Cerebellar nuclear complex (tissue), 1 donor: ENCODE measurements at regions not wholly inside any gene's neighbourhood (a gene's known extent, or its start where the extent isn't known, plus 50 kb on each side); places are given as distances from the start of the nearest gene placed in this dataset.

Experiments used
- DNase-seq, 2 experiments: peaks; one replicate each; lab custom pipeline; 2025; lab: John Stamatoyannopoulos, UW

DNA sequence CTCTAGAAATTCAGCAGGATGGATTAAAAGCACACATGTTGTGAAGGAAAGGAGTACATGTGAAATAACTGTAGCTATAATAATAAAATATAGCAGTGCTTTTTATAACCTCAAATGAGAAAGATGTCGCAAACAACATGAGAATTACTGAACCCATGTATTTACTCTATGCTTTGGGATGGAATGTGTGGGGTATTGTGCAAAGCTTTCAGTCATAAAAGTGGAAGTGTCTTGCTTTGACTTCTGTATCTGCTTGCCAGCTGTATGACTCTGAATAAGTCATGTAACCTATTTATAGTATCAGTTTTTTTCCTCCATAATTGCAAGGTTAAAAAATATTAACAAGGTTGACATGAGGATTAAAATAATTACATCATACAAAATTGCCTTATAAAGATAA, 519.3 kb upstream of the CADM2 start:
- no peak for DNase-seq

DNA sequence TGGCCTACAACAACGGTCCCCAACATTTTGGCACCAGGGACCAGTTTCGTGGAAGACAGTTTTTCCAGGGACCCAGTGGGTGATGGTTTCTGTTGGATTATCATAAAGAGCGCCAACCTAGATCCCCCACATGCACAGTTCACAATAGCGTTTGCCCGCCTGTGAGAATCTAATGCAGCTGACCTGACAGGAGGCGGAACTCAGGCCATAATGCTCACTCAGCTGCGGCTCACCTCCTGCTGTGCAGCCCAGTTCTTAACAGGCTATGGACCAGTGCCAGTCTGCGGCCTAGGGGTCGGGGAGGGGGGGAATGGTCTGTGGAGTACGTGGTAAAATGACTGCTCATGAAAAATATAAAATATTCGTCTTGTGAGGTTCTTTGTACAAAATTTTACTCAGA, 518.5 kb upstream of the CADM2 start:
- no peak for DNase-seq

DNA sequence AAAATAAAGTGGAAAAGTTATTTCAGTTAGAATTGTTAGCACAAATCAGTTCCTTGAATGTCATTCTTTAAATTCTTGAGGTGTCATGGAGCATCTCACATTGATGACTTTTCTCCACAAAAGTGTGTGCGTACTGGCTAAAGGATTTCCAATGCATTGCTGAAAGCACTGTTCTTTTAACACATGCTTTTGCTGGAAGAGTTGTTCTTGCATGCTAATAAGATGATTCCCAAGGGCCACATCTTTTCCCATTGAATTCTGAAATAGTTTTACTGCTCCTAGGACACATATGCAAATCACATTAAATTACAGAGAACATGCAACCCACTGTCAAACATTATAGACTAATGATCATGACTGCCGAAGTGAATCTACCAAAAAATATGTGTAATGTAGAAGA, 516.3 kb upstream of the CADM2 start:
- DNase-seq: no peak

DNA sequence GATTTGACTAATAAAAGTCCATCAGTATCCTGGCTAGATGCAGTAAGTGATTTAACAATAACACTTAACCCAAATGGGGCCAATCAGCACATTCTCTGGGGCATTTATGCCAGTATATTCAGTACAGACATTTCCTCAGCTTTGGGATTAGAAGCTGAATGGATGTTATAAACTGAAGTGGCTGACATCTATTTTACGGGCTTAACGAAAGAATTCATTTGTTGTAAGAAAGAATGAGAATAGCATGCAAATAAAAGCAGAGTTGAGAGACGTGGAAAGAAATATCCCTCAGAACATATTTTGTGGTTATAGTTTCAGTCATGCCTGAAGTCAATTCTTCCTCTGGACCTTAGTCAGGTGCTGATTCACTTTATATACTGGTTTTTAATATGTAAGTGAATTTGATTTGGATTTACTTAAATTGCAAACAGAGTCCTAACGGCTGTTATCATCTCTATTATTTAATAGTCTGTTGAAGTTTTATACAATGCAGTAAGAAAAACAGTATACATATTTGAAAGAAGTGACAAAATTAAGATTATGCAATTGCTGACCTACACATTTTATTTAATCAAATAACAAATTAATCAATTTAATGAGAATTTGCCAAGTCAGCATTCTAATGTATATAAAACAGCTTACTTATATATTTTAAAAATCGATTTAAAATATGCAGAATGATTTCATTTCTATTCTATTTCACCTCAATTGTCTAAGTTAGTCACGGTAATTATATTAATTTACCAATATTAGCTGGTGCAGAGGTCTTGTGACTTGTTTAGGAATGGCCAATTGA, 513.9 kb upstream of the CADM2 start:
- no peak for DNase-seq

DNA sequence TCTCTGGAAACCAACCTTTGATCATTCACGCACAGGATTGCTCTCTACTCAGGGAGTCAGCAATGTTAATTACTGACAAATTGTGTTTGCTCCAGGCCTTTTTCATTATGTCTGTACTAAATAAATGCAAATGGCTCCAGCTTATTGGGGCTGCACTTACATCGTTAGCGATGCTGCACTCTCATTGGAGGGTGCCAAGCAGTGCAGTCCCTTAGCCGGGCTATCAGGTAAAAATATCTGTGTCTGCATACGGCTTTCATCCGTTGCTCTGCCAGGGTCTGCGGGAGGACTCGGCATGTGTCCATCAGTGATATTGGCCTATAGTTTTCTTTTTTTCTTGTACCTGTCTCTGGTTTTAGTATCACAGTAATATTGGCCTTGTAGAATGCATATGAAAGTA, 471.5 kb upstream of the CADM2 start:
- no peak for DNase-seq

DNA sequence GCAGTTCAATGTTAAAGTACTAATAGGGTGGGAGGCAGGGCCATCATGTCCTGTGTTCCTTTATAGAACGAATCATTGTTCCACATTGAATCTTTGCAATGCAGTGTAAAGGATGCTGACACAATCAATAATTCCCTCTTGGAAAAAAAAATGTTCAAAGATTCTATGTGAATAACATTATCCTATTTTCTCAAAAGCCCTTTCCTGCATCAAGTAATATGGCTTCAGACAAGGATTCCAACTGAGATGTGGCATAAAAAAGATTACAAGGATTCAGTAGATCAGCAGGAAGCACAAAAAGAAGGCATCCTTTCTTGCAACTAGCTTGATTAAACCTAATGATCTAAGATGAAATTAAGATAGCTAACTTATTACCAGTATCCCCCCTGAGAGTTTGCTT, 454.0 kb upstream of the CADM2 start:
- no peak for DNase-seq

DNA sequence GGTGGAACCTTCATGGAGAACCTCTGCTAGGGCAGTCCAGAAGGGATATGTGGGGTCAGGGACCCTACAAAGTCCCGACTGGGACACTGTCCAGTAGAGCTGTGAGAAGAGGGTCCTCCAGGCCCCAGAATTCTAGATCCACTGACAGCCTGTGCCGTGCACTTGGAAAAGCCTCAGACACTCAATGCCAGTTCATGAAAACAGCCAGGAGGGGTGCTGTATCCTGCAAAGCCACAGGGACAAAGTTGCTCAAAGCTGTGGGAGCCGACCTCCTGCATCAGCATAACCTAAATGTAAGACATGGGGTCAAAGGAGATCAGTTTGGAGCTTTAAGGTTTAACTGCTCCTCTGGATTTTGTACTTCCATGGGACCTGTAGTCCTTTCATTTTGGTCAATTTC, 448.8 kb upstream of the CADM2 start:
- DNase-seq: no peak

DNA sequence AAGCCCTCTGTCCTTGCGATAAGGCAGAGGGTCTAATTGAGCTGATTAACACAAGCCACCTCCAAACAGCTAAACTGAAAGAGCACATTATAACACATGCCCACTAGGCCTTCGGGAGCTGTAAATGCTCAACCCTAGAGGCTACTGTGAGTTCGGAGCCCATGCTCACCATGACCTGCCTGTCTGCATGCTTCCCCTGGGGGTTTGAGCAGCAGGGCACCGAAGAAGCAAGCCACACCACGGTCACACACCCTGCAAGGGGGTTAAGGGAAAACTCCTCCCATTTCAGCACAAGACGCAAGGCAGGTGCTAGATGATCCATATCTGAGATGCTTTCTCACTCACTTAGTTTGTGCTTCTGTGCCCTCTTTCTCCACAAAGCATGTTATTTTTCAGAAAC, 435.9 kb upstream of the CADM2 start:
- DNase-seq: no peak

DNA sequence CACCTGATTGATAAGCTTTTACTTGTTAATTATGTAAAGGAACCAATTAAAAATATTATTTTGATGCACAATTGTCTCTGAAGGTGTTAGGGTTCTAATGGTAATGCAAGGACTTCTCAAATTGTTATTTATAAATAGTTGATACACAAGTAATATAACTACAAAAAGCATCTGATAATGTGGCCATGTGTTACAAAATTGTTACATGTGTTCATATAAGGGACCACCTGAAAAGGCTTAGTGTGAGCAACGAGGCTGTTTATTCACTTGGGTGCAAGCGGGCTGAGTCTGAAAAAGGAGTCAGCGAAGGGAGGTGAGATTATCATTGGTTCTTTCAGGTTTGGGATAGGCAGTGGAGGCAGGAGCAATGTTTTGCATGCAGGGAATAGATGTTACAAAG, 421.9 kb upstream of the CADM2 start:
- DNase-seq: no peak

DNA sequence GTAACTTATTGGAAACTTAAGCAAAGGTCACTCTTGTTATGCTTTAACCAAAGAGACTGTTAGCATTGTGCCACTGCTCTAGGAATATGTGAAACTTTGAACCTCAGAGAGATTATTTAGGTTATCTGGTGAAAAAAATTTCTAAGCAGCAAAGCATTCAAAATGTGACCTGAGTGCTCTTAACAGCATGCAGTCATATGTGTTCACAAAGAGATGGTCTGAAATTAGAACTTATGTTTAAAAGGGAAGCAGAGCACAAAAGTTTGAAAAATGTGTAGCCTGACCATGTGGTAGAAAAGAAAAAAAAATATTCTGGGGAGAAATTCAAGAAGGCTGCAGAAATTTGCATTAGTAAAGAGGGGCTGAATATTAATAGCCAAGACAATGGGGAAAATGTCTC, 420.2 kb upstream of the CADM2 start:
- no peak for DNase-seq

DNA sequence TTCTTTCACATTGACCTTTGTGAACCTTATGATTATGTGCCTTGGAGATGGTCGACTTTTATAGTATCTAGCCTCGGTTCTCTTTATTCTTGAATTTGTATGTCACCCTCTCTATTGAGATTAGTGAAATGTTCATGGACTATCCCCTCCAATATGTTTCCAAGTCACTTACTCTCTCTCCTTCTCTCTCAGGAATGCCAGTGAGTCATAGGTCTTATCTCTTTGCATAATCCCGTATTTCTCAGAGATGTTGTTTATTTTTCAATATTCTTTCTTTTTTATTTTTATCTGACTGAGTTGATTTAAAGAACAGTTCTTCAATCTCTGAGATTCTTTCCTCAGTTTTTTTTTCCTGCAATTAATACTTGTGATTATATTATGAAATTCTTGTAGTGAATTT, 411.6 kb upstream of the CADM2 start:
- no peak for DNase-seq

DNA sequence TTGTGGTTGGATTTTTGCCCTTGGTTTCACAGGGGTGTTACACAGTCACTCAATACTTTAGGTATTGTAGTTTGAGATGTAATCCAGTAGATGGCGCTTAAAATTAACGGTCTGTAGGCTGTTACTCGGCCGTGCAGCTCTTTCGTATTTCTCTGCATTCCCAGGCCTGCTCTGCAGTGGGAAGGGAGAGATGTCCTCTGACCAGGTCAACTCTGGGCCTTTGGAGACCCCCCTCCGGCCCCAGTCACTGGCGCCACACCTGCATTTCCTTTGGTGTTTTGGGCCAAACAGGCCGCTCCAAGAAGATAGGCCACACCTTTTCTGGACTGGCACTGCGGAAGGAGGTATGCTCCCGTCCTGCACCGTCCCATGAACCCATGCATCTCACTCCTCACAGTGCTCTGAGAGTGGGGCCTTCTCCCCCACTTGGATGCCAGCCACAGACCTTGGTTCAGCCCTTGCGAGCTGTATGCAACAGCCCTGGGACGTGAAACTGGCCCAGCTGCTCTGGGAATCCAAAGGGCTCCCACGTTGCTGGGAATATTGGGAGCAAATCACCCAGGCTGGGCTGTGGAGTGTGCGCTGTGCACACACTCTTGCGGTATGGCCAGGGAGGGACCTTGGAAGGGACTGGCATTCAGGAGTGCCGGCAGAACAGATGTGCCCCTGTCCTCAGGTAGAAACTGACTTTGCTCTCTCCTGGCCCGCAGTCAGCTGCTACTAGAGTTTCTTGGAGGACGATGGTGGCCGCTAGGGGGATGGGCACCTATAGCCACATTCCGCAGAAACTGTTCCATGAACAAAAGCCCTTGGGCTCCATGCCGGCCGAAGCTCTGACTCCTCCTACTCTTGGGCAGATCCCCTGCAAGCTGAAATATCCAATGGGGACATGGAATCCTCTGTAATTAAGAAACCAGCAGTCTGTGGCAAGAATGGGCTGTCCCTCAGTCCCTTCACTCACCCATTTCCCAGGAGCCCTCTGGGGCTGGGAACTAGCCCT, 410.5 kb upstream of the CADM2 start:
- DNase-seq: no peak

DNA sequence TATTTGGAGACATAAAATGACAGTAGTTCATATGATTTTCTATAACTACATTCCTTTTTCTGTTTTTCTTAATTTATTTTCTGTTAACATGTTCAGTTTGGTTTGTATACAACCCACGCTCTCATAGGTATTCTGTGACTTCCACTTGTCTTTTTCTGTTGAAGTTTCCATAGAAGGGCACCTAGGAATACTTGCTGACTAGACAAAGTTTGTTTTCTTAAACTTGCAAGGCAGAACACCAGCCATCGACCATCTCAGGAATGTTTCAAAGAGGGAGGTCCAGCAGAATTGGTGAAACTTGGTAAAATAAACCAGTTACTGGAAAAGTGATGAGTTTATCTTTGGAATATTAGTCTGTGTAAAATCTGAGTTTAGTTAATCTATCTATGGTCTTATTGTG, 403.2 kb upstream of the CADM2 start:
- DNase-seq: no peak

DNA sequence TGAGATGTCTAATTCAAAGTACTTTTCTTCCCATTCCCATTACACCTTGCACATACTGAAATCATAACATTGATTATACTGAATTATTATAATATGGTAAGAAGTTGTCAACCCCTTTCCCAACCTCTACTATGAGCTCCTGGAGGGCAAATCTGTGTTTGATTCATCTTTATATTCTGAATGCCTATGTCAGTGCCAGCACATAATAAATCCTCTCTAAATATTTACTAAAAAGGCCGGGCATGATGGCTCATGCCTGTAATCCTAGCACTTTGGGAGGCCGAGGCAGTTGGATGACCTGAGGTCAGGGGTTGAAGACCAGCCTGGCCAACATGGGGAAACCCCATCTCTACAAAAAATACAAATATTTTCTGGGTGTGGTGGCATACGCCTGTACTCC, 392.5 kb upstream of the CADM2 start:
- no peak for DNase-seq

DNA sequence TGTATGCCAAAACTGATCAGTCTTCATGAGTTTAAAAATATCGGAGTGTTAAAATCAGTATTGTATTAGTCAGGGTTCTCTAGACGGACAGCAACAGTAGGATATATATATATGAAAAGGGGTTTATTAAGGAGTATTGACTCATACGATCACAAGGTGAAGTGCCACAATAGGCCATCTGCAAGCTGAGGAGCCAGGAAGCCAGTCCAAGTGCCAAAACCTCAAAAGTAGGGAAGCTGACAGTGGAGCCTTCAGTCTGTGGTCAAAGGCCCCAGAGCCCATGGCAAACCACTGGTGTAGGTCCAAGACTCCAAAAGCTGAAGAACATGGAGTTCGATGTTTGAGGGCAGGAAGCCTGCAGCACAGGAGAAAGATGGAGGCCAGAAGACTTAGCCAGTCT, 391.0 kb upstream of the CADM2 start:
- no peak for DNase-seq

DNA sequence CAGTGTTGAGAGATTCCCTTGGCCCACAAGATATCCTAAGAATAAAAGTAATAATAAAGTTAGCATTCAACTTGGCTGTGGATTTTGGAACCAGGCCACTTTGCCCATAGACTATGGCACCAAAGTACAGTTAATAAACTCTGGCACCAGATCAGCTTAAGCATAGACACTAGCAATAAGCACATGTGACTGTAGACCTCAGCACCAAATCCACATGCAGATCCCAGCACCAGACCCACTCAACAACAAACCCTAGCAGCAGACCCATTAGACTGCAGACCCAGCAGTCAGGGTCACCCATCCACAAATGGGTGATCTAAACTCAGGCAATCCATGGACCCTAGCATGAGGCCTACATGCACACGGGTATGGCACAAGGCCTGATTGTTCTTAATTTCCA, 384.8 kb upstream of the CADM2 start:
- DNase-seq: no peak

DNA sequence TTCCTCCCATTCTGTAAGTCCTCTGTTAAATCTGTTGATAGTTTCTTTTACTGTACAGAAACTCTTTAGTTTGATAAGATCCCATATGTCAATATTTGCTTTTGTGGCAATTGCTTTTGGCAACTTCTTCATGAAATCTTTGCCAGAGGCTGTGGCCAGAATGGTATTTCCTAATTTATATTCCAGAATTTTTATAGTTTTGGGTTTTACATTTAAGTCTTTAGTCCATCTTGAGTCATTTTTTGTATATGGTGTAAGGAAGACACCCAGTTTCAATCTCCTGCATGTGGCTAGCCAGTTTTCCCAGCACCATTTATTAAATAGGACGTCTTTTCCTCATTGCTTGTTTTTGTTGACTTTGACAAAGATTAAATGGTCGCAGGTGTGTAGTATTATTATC, 372.4 kb upstream of the CADM2 start:
- DNase-seq: no peak

DNA sequence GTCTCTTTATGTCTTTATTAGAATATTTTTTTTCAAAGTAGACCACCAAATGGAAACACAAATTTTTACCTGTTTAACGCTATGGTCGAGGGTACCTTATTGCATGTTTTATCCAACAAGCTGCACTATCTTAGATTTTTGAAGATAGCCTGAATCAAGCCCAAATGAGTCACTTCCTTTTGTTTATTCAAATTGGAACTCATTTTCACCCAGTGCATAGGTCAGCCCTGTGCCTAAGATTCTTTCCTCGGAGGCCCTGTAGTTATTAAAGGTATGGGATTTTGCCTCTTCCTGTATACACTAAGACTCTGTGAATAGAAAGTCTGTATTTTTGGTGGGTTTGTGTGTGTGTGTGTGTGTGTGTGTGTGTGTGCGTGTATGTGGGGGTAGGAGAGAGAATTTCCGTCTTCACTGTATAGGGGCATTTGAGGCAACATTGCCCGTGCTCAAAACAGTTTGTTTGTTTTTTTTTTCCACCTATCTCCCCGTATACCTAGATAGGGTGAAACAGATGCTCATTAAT, 358.0 kb upstream of the CADM2 start:
- DNase-seq: no peak

DNA sequence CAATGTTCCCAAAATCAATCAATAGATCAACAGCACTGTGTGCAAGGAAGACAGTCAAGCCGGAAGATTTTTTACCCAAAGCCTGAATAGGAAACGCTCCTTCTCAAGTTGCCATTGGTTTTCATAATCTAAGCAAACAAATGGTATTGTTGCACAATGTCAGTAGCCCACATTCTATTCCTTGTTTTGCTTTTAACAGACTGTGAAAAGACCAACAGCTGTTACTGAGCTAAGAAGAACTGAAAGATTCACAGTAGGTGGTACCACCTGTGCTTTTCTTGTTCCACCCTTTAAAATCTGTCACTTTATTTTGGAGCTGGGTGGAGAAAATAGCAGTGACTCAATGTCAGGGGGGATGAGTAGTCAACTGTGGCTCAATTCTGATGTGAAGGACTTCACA, 357.5 kb upstream of the CADM2 start:
- no peak for DNase-seq

DNA sequence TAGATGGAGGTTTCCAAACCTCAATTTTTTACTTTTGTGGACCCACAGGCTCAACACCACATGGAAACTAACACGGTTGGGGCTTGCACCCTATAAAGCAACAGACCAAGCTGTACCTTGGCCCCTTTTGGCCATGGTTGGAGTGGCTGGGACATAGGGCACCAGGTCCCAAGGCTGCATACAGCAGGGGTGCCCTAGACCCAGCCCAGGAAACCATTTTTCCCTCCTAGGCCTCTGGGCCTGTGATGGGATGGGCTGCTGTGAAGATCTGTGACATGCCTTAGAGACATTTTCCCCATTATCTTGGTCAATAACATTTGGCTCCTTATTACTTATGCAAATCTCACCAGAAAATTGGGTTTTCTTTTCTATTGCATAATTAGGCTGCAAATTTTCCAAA, 337.0 kb upstream of the CADM2 start:
- DNase-seq: no peak

DNA sequence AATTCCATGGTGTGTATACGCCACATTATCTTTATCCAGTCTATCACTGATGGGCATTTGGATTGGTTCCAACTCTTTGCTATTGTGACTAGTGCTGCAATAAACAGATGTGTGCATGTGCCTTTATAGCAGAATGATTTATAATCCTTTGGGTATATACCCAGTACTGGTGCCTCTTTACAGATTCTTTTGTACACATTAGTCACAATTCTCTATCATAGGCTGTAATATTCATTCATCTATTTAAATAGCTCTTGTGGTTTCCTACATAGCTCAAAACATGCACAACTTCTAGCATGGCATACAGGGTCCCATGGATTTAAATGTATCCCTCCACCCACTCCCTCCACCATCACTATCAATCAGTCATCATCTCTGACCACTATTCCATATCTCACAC, 324.1 kb upstream of the CADM2 start:
- no peak for DNase-seq

DNA sequence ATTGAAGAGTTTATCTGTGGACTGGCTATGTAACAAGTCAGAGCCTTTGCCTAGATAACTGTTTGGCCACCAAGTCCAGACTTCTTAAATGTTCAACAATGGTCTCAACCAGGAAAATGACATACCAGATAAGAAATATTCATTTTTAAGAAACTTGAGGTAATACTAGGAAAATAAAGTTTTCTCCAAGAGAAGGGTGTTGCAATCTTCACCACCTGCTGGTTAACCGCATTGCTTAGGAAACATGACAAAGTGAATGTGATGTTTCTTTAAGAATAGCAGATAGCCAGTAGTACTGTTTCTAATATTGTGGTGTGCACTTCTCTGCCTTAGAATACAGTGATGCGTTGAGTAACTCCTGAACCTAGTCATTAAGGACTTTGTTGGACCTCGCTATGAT, 321.5 kb upstream of the CADM2 start:
- DNase-seq: no peak

DNA sequence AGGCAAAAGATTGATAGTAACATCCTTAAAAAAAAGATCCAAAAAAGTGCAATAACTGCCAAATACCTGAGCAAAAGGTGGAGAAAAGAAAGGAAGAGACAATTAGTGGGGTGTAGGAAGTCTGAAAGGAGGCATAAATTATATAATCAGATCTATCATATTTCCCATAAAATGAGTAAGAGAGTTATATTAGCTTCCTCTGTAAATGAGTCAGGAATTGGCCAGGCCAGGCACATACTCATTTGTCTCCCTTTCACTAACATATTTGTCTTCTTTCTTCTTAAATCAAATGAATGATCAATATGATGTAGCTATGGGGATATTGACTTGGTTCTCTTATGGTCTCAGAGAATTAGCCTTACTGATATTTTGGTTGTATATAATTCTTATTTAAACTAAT, 292.3 kb upstream of the CADM2 start:
- DNase-seq: no peak
